ENCODE measurements at regions not wholly inside any gene's neighbourhood (a gene's known extent, or its start where the extent isn't known, plus 50 kb on each side); places are given as distances from the start of the nearest gene placed in this dataset.

DNA sequence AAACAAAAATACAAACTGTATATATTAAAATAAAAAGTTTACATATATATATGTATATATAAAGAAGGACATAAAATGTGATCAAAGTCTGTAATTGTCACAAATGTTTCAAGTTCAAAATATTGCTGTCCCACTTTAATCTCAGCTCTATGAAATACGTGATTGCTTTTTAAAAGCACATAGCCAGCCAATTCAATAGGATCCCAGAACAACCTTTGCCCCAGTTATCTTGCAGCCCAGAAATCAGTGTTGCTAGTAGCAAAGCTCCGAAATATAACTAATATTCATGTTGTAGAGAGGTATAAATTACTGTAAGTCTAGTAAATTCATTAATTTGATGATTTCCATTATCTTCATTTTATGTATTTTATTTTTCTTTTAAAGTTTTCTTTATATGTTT is 114.6 kb downstream of the ELOVL4 start:
- Histone ChIP-seq H3K36me3 (ENCODE audit: insufficient read depth, low read length) (no peaks in the 10 kb centered on the region), H3K9ac (ENCODE audit: low read depth, low read length, poor library complexity, severe bottlenecking) (no peak overlapping the region), H4K20me1 (ENCODE audit: insufficient read depth, low read length, poor library complexity, severe bottlenecking) (no peaks in the 10 kb centered on the region), H3K4me2 (ENCODE audit: low read depth, low read length, poor library complexity, severe bottlenecking) (no peak overlapping the region), H3K79me2 (ENCODE audit: insufficient read depth, low read length) (no peaks in the 10 kb centered on the region), H3K9me3 (ENCODE audit: insufficient read depth, low read depth, low read length) (no peaks in the 10 kb centered on the region), H3K9me2 (replicated peaks; ENCODE audit: low read depth, low read length) (no peaks in the 10 kb centered on the region), H3F3A (ENCODE audit: low read depth) (no peaks in the 10 kb centered on the region), H3K4me3 (ENCODE audit: low read length, poor library complexity, severe bottlenecking) (no peak overlapping the region), H2AFZ (ENCODE audit: low read length) (no peak overlapping the region), H3K4me1 (ENCODE audit: insufficient read depth, low read length, poor library complexity, severe bottlenecking) (no peaks in the 10 kb centered on the region), H3K27me3 (ENCODE audit: insufficient read depth, low read length, poor library complexity, severe bottlenecking) (no peaks in the 10 kb centered on the region)
- TF ChIP-seq EZH2phosphoT487 (IDR thresholded peaks at IDR 0.05; ENCODE audit: borderline replicate concordance) (no peak), CTCF (conservative IDR thresholded peaks at IDR 0.05; ENCODE audit: low read length) (no peak)

GRCh38 chr6:79824202-79824601 is 123.2 kb downstream of the ELOVL4 start:
- Histone ChIP-seq H3K4me3 (ENCODE audit: low read length, poor library complexity, severe bottlenecking) (no peak overlapping the region), H3K36me3 (ENCODE audit: insufficient read depth, low read length) (no peaks in the 10 kb centered on the region)
- TF ChIP-seq CTCF (conservative IDR thresholded peaks at IDR 0.05; ENCODE audit: low read length): no peak
- TF ChIP-seq EZH2phosphoT487 (IDR thresholded peaks at IDR 0.05; ENCODE audit: borderline replicate concordance): no peak

GRCh38 chr6:79821859-79822258 is 125.5 kb downstream of the ELOVL4 start:
- H3K4me3 ChIP-seq (ENCODE audit: low read length, poor library complexity, severe bottlenecking): no peak overlapping the region
- H3K79me2 ChIP-seq (ENCODE audit: insufficient read depth, low read length): no peaks in the 10 kb centered on the region
- no peak overlapping the region for H3K9ac ChIP-seq (ENCODE audit: low read depth, low read length, poor library complexity, severe bottlenecking)
- H3K4me1 ChIP-seq (ENCODE audit: insufficient read depth, low read length, poor library complexity, severe bottlenecking): no peaks in the 10 kb centered on the region
- no peaks in the 10 kb centered on the region for H3F3A ChIP-seq (ENCODE audit: low read depth)
- no peaks in the 10 kb centered on the region for H4K20me1 ChIP-seq (ENCODE audit: insufficient read depth, low read length, poor library complexity, severe bottlenecking)
- H3K9me3 ChIP-seq (ENCODE audit: insufficient read depth, low read depth, low read length): no peaks in the 10 kb centered on the region
- no peaks in the 10 kb centered on the region for H3K27me3 ChIP-seq (ENCODE audit: insufficient read depth, low read length, poor library complexity, severe bottlenecking)
- no peak for TF ChIP-seq EZH2phosphoT487 (IDR thresholded peaks at IDR 0.05; ENCODE audit: borderline replicate concordance)
- no peak for TF ChIP-seq CTCF (conservative IDR thresholded peaks at IDR 0.05; ENCODE audit: low read length)
- no peaks in the 10 kb centered on the region for H3K36me3 ChIP-seq (ENCODE audit: insufficient read depth, low read length)
- H3K9me2 ChIP-seq (replicated peaks; ENCODE audit: low read depth, low read length): no peaks in the 10 kb centered on the region
- H3K4me2 ChIP-seq (ENCODE audit: low read depth, low read length, poor library complexity, severe bottlenecking): no peak overlapping the region
- no peak overlapping the region for H2AFZ ChIP-seq (ENCODE audit: low read length)

More at GRCh38 chr6:79824202-79824601, 123.2 kb downstream of the ELOVL4 start:
- Histone ChIP-seq H3K9me2 (replicated peaks; ENCODE audit: low read depth, low read length) (no peaks in the 10 kb centered on the region), H3K4me2 (ENCODE audit: low read depth, low read length, poor library complexity, severe bottlenecking) (no peak overlapping the region), H3K9me3 (ENCODE audit: insufficient read depth, low read depth, low read length) (no peaks in the 10 kb centered on the region), H3F3A (ENCODE audit: low read depth) (no peaks in the 10 kb centered on the region), H3K27me3 (ENCODE audit: insufficient read depth, low read length, poor library complexity, severe bottlenecking) (no peaks in the 10 kb centered on the region), H2AFZ (ENCODE audit: low read length) (no peak overlapping the region), H4K20me1 (ENCODE audit: insufficient read depth, low read length, poor library complexity, severe bottlenecking) (no peaks in the 10 kb centered on the region), H3K79me2 (ENCODE audit: insufficient read depth, low read length) (no peaks in the 10 kb centered on the region), H3K9ac (ENCODE audit: low read depth, low read length, poor library complexity, severe bottlenecking) (no peak overlapping the region), H3K4me1 (ENCODE audit: insufficient read depth, low read length, poor library complexity, severe bottlenecking) (no peaks in the 10 kb centered on the region)
